Peyer's patch (tissue), 4 donors: ENCODE measurements at regions not wholly inside any gene's neighbourhood (a gene's known extent, or its start where the extent isn't known, plus 50 kb on each side); places are given as distances from the start of the nearest gene placed in this dataset.

Experiments
- CTCF ChIP-seq, 6 experiments: fragments of 450-650 bp in 4 of 6; fragments of 200-600 bp in 2 of 6; sonication (generic) in 1 of 6; IDR thresholded peaks; one replicate each; pipeline ENCODE4 v1.5.1; 2017 to 2019; ENCODE audit warnings: antibody characterized with exemption in 6 of 6, mild to moderate bottlenecking in 3 of 6, moderate library complexity in 1 of 6
- POLR2A ChIP-seq, 2 donors: fragments of 450-650 bp; IDR thresholded peaks; one replicate each; pipeline ENCODE4 v1.5.1; 2017; ENCODE audit warnings: antibody characterized with exemption in 2 of 2, mild to moderate bottlenecking in 2 of 2, moderate library complexity in 2 of 2

DNA sequence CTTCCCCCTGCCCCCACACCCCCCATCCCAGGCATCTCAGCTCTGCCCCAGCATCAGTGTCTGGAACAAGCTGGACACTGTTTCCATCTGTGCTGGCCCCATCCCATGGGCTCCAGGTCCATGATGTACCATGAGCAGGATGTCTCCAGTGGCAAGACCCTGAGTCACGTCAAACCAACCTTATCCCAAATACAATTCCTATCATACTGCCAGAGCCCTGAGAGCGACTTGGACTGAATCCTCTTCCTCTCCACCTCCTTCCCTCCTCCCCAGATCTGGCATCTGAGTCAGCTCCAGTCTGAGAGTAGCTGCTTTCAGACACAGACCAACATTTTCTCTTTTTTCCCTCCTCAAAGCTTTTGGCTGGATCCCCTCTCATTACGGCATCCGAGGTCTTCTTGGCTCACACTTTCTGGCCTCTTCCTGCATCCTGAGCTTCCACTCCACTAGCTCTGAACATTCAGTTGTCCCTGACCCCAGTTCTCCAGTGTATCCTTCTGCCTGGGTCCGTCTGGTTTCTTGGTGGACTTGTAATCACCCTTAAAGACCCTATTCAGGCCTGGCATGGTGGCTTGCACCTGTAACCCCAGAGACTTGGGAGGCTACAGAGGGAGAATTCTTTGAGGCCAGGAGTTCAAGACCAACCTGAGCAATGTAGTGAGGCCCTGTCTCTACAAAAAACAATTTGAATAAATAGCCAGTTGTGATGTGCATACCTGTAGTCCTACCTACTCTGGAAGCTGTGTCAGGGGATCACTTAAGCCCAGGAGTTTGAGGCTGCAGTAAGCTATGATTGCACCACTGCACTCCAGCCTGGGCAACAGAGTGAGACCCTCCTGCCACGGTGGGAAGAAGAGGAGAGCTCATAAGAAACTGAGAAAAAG lies 68.3 kb downstream of the ACKR3 start:
- no peak for TF ChIP-seq CTCF (IDR thresholded peaks at IDR 0.05)
- no peak for TF ChIP-seq POLR2A (IDR thresholded peaks at IDR 0.05)
